BLaER1 (cell line): ENCODE measurements at regions not wholly inside any gene's neighbourhood (a gene's known extent, or its start where the extent isn't known, plus 50 kb on each side); places are given as distances from the start of the nearest gene placed in this dataset.

ENCODE experiments used
- H3K27ac ChIP-seq: shearing (Covaris generic); formaldehyde crosslinking; 2 replicates; pipeline ENCODE4 v1.8.1; 2022
- H3K27me3 ChIP-seq: shearing (Covaris generic); formaldehyde crosslinking; 2 replicates; pipeline ENCODE4 v1.8.1; 2022
- H3K36me3 ChIP-seq: shearing (Covaris generic); formaldehyde crosslinking; 2 replicates; pipeline ENCODE4 v1.8.1; 2022
- H3K4me1 ChIP-seq: shearing (Covaris generic); formaldehyde crosslinking; 2 replicates; pipeline ENCODE4 v1.8.1; 2022
- H3K4me2 ChIP-seq: shearing (Covaris generic); formaldehyde crosslinking; 2 replicates; pipeline ENCODE4 v1.8.1; 2022
- H3K4me3 ChIP-seq: shearing (Covaris generic); formaldehyde crosslinking; 2 replicates; pipeline ENCODE4 v1.8.1; 2022
- H3K9ac ChIP-seq: shearing (Covaris generic); formaldehyde crosslinking; 2 replicates; pipeline ENCODE4 v1.8.1; 2022
- H3K9me3 ChIP-seq: shearing (Covaris generic); formaldehyde crosslinking; 2 replicates; pipeline ENCODE4 v1.8.1; 2022
- H4K20me1 ChIP-seq: shearing (Covaris generic); formaldehyde crosslinking; 2 replicates; pipeline ENCODE4 v1.8.1; 2022
- Cebpa-rat ChIP-seq: shearing (Covaris generic); IDR thresholded peaks from 2 replicates; pipeline ENCODE4 v1.8.1; 2022

- Histone ChIP-seq H3K4me3 (no peak overlapping the region), H4K20me1 (peaks cover 17% of the 10 kb centered on the region; the same call in 1 of the 2 replicates), H3K4me1 (no peaks in the 10 kb centered on the region), H3K9ac (no peak overlapping the region), H3K4me2 (no peak overlapping the region), H3K27me3 (peaks cover 46% of the 10 kb centered on the region), H3K9me3 (no peaks in the 10 kb centered on the region), H3K36me3 (no peaks in the 10 kb centered on the region), H3K27ac (no peak overlapping the region)
- no peak for TF ChIP-seq Cebpa-rat
These were observed 1336.9 kb downstream of the BRD1 start for GRCh38 chr22:48490500-48491411.

GRCh38 chr22:48489551-48490499 lies 1337.8 kb downstream of the BRD1 start:
- Histone ChIP-seq H3K27ac (no peak overlapping the region), H3K4me1 (no peaks in the 10 kb centered on the region), H3K4me2 (no peak overlapping the region), H3K36me3 (no peaks in the 10 kb centered on the region), H3K4me3 (no peak overlapping the region), H3K9me3 (no peaks in the 10 kb centered on the region), H3K27me3 (peaks cover 46% of the 10 kb centered on the region), H3K9ac (no peak overlapping the region), H4K20me1 (peaks cover 17% of the 10 kb centered on the region; the same call in 1 of the 2 replicates)
- no peak for TF ChIP-seq Cebpa-rat

- Histone ChIP-seq H3K4me3 (no peak overlapping the region), H3K36me3 (no peaks in the 10 kb centered on the region), H3K27ac (no peak overlapping the region), H3K4me2 (no peak overlapping the region), H3K4me1 (no peaks in the 10 kb centered on the region), H3K9ac (no peak overlapping the region), H3K27me3 (peaks cover 46% of the 10 kb centered on the region), H4K20me1 (peaks cover 17% of the 10 kb centered on the region; the same call in 1 of the 2 replicates), H3K9me3 (no peaks in the 10 kb centered on the region)
- TF ChIP-seq Cebpa-rat: no peak
These were observed 1338.8 kb downstream of the BRD1 start for GRCh38 chr22:48488611-48489511.

GRCh38 chr22:48488149-48488551 lies 1339.5 kb downstream of the BRD1 start:
- no peaks in the 10 kb centered on the region for H3K9me3 ChIP-seq
- H3K4me2 ChIP-seq: no peak overlapping the region
- no peak overlapping the region for H3K9ac ChIP-seq
- H3K4me1 ChIP-seq: no peaks in the 10 kb centered on the region
- no peak for TF ChIP-seq Cebpa-rat
- H4K20me1 ChIP-seq: peaks cover 17% of the 10 kb centered on the region; the same call in 1 of the 2 replicates
- no peaks in the 10 kb centered on the region for H3K36me3 ChIP-seq
- H3K27me3 ChIP-seq: peaks cover 46% of the 10 kb centered on the region
- no peak overlapping the region for H3K4me3 ChIP-seq
- H3K27ac ChIP-seq: no peak overlapping the region

GRCh38 chr22:48486558-48486957 lies 1341.1 kb downstream of the BRD1 start:
- H4K20me1 ChIP-seq: peaks cover 17% of the 10 kb centered on the region; the same call in 1 of the 2 replicates
- no peak overlapping the region for H3K4me2 ChIP-seq
- no peak overlapping the region for H3K27ac ChIP-seq
- no peaks in the 10 kb centered on the region for H3K36me3 ChIP-seq
- no peaks in the 10 kb centered on the region for H3K9me3 ChIP-seq
- no peak overlapping the region for H3K9ac ChIP-seq
- H3K27me3 ChIP-seq: peaks cover 39% of the 10 kb centered on the region
- no peaks in the 10 kb centered on the region for H3K4me1 ChIP-seq
- no peak for TF ChIP-seq Cebpa-rat
- H3K4me3 ChIP-seq: no peak overlapping the region

GRCh38 chr22:48486134-48486532 lies 1341.5 kb downstream of the BRD1 start:
- Histone ChIP-seq H3K9me3 (no peaks in the 10 kb centered on the region), H3K9ac (no peak overlapping the region), H3K4me3 (no peak overlapping the region), H3K4me2 (no peak overlapping the region), H3K36me3 (no peaks in the 10 kb centered on the region), H3K27ac (no peak overlapping the region), H3K27me3 (peaks cover 35% of the 10 kb centered on the region), H3K4me1 (no peaks in the 10 kb centered on the region), H4K20me1 (peaks cover 13% of the 10 kb centered on the region; the same call in 1 of the 2 replicates)
- no peak for TF ChIP-seq Cebpa-rat

- H3K27me3 ChIP-seq: peaks cover 28% of the 10 kb centered on the region
- H3K9me3 ChIP-seq: no peaks in the 10 kb centered on the region
- H3K9ac ChIP-seq: no peak overlapping the region
- peaks cover 9% of the 10 kb centered on the region; the same call in 1 of the 2 replicates for H4K20me1 ChIP-seq
- H3K36me3 ChIP-seq: no peaks in the 10 kb centered on the region
- no peak overlapping the region for H3K27ac ChIP-seq
- no peak overlapping the region for H3K4me3 ChIP-seq
- no peak overlapping the region for H3K4me2 ChIP-seq
- H3K4me1 ChIP-seq: no peaks in the 10 kb centered on the region
- no peak for TF ChIP-seq Cebpa-rat
These were observed 1342.2 kb downstream of the BRD1 start for GRCh38 chr22:48485149-48486133.
